HPDE6-E6E7 (cell line): ENCODE measurements at regions not wholly inside any gene's neighbourhood (a gene's known extent, or its start where the extent isn't known, plus 50 kb on each side); places are given as distances from the start of the nearest gene placed in this dataset.
A peak's percentile ranks its signal among the peaks of the same experiment; 100 is the strongest.

Source experiments
- DNase-seq: peaks from one replicate; pipeline ENCODE4 v3.0.0; 2011; ENCODE audit warnings: missing footprints; ENCODE audit errors: extremely low spot score

DNA sequence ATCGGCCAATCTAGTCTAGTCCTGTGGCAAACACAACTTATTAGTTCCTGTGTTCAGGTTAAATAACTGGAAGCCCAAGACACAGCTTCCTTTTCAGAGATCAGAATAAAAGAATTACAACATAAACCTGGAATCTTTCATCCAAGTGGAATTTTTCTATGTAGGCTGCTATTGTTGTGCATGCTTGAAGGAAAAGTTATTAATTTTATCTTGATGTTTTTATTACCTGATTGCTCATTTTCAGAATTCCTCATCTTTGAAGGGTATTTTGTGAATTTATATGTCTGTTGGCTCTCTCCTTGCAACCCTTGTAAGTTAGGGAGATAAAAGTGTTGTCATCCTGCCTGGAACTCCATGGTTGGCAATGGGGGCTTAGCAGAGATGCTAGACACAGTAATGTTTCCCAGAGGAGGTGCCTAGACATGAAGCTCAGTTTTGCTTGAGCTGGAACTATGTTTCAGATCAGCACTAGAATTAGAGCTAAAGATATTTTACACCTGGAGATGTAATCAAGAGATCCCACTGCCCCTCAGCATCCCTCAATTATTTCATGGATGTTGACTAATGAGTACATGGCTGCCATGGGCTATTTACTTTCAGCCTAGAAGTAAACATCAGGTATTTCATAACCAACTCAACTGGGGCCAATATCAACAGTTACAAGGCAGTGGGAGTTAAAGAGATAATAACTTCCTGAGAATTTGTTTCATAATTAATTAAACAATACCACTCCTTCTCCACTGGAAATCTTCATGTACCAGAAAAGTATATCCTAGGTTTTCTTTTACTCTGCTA is 367.0 kb upstream of the MARCKS start:
- no peak for DNase-seq

DNA sequence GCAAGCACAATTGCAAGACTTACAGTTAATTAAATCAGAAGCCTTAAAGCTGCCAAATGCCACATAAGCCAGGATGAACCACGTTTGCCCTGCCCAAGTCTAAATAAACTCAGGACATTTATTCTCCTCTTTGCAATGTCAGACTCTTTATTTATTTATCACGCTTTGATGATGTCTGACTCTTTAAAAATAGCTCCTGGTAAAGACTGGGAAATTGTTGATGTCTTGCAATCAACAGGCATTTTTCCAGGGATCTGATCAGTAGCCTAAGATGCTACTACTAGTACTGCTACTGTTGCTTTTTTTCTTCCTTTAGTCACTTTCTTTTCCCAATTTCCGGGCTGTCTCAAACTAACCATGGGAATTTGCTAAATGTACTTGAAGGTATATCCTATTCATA is 365.8 kb upstream of the MARCKS start:
- DNase-seq: no peak

DNA sequence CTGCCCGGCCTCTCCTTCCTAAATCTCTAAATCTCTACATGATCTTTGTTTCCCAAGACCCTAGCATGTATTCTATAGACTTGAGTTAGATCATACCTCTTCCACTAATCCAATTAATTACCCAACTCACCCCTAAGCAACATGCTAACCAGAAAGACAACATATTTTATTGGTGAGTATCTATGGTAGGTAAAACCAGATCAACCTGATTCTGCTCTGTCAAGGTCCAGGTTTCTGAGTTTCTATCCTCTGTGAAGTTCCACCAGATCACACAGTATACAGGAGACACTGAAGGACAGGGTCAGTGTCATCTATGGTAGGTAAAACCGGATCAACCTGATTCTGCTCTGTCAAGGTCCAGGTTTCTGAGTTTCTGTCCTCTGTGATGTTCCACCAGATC is 363.2 kb upstream of the MARCKS start:
- DNase-seq: no peak

- DNase-seq: peak; percentile 36
These were observed 361.6 kb upstream of the MARCKS start for GRCh38 chr6:113495521-113495920.

GRCh38 chr6:113496166-113496565 is 361.0 kb upstream of the MARCKS start:
- DNase-seq: no peak

DNA sequence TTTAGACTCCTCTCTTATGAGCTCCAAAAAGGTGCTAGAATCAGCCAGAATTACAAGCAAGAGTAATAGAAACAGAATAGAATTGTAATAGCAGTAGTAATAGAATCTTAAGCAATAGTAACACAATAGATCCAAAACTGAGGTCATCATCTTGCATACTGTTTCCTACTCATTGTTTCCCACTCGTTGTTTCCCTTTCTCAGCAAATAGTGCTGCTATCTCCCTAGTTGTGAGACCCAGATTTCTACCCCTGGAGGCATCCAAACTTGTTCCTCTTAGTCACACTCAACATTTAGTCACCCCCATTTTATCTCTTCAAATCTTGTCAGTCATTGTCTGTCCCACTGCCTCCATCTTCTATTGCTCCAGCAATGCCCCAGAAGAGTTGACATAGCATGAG is 356.9 kb upstream of the MARCKS start:
- no peak for DNase-seq

GRCh38 chr6:113505084-113505699 is 352.0 kb upstream of the MARCKS start:
- no peak for DNase-seq

DNA sequence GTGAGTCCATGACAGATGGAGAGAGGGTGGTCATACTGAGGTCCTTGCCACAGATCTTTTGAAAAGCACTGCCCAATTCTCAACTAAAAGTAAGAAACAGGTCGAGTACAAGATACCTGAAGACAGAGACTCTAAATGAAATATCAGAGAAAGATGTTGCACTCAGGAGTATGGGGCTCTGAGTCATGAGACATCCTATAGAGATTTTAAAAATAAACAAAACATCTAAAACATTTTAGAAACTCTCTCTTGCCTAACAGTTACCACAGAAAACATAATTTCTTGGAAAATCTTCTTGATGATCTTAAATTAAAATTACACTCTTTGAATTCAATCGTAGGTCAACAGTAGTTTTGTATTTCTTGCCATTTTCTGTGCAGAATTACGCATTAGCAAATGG is 348.9 kb upstream of the MARCKS start:
- no peak for DNase-seq

DNA sequence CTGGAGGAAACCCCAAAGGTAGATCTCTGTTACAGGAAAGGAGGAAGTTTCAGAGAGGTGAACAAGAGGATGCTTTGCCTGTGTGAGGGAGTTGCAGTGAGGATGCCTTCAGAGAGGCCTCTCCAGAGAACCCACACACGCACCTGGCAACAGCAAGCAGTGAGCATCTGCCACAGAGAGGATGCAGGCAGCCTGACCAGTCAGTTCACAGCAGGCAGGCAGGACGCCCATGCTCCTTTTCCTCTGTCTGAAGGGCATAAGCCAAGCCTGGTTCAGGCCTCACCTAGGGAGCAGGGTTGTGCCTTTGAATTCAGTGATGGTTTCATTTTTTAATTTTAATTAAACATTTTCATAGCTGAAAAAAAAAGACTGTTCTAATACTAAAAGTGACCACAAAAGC is 346.0 kb upstream of the MARCKS start:
- DNase-seq: no peak

DNA sequence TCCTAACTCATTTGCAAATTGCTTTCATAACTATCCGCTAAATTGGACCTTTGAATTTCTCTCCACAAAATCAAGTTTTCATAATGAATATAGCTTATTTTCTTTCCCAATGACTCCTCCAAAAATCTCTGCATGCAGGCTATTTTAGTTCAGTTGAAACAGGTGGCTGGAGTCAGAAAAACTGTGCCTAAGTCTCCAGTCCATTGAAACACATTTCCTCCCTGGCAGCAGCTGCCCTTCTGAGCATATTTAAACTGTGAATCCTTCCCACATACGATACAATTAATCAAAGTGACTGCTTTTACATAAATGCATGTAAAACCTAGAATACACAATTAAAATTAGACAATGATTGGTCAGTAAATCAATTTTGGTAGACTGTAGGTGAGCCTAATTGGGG is 344.6 kb upstream of the MARCKS start:
- no peak for DNase-seq

- DNase-seq: no peak
These were observed 344.1 kb upstream of the MARCKS start for GRCh38 chr6:113513086-113513485.

DNA sequence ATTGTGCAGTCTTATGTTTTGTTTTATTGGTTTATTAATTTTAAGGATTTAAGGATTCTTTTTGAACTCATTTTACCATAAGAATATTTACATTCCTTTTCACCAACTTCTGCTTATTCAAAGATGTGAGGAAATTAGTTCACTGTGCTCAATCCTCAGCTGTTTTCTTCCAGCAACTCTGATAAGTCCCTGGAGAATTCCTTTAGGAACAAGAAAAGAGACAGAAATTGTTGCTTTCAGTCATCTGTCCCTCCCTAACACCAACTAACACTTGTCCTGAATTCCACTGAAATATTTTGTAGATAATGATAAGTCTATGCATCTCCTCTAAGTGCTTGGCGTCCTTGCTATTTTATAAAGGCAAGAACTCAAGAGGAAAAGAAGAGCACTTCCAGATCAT is 334.8 kb upstream of the MARCKS start:
- DNase-seq: no peak

GRCh38 chr6:113524826-113525225 is 332.3 kb upstream of the MARCKS start:
- no peak for DNase-seq

DNA sequence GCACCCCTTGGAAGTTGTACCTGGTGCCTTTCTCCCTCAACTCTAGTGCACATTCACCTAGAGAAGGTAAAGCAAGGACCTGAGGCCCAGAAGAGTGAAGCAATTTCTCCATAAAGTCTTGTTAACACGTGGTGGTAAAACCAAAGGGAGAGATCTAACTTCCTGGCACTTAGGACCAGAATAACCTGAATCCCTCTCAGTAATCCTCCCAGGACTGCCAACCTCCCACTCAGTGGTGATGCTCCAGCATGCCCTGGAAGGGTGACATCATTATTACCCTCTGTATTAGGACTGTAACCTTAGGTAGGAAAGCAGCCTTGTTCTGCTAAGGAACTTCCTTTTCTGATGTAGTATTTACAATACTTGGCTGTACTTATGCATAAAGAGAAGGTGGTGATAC is 330.6 kb upstream of the MARCKS start:
- peak; percentile 38 for DNase-seq

- no peak for DNase-seq
These were observed 330.1 kb upstream of the MARCKS start for GRCh38 chr6:113526995-113527394.

DNA sequence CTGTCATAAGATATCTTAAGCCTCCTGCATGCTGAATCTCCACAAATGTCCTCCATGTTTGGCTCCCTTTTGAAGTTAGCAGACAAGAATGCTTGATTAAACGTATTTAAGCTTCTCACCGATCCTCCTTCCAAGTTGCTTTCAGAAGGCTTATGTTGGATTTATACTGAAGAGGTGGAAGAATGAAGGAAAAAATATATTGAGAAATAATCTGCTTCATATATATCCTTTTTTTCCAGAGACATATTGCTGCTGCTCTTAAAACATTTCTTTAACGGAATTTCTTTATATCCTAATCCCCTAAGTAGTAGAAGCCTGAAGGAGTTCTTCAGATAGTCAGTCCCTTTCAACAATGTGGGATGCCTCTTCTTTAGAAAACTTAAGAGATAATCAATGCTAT is 329.0 kb upstream of the MARCKS start:
- DNase-seq: no peak

DNA sequence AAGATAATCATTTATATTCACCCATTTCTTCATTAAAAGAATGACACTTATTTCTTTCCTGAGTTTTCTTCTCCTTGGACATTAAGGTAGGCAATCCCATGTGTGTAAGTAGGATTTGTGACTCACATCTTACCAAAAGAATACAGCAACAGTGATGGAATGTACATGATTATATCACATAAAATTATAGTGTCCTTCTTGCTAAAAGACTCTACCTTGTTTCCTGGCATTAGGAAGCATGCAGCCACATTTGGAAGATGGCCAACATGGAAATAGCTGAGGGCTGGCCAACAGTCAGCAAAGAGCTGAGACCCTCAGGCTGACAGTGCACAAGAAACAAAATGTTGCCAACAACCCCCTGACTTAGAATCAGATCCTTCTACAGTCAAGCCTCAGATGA is 327.9 kb upstream of the MARCKS start:
- no peak for DNase-seq

- no peak for DNase-seq
These were observed 327.3 kb upstream of the MARCKS start for GRCh38 chr6:113529879-113530278.

- peak; percentile 76 for DNase-seq
These were observed 326.4 kb upstream of the MARCKS start for GRCh38 chr6:113530769-113531168.

GRCh38 chr6:113539202-113539601 is 317.9 kb upstream of the MARCKS start:
- DNase-seq: no peak

- no peak for DNase-seq
These were observed 317.5 kb upstream of the MARCKS start for GRCh38 chr6:113539623-113540022.

DNA sequence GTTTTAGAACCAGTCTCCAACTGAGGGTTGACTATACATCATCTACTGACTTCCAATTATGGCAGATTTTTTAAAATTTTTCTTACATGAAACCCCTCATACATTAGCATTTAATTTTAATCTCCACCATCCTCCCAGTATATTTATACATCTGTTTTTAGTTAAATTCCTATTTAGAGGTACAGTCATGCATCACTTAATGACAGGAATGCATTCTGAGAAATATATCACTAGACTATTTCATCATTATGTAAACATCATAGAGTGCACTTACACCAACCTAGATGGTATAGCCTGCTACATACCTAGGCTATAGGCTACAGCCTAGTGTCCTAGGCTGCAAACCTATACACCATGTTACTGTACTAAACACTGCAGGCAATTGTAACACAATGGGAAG is 316.7 kb upstream of the MARCKS start:
- DNase-seq: no peak

GRCh38 chr6:113551168-113551567 is 306.0 kb upstream of the MARCKS start:
- DNase-seq: no peak

GRCh38 chr6:113556775-113557174 is 300.4 kb upstream of the MARCKS start:
- no peak for DNase-seq
